OCI-LY3 (cell line): ENCODE measurements at regions not wholly inside any gene's neighbourhood (a gene's known extent, or its start where the extent isn't known, plus 50 kb on each side); places are given as distances from the start of the nearest gene placed in this dataset.

ENCODE experiments used
- EZH2phosphoT487 ChIP-seq: fragments of 200-600 bp; shearing (Covaris generic); IDR thresholded peaks from 2 replicates; pipeline ENCODE4 v1.6.1; 2018; ENCODE audit warnings: antibody characterized with exemption, mixed run types, low read depth
- TF ChIP-seq, protein P1 (sequence below): fragments of 200-600, 300-600 bp; sonication (generic); IDR thresholded peaks from 2 replicates; pipeline ENCODE4 v1.5.1; 2014; ENCODE audit warnings: antibody characterized with exemption, low read length, low read depth

- TF ChIP-seq, protein P1, sequence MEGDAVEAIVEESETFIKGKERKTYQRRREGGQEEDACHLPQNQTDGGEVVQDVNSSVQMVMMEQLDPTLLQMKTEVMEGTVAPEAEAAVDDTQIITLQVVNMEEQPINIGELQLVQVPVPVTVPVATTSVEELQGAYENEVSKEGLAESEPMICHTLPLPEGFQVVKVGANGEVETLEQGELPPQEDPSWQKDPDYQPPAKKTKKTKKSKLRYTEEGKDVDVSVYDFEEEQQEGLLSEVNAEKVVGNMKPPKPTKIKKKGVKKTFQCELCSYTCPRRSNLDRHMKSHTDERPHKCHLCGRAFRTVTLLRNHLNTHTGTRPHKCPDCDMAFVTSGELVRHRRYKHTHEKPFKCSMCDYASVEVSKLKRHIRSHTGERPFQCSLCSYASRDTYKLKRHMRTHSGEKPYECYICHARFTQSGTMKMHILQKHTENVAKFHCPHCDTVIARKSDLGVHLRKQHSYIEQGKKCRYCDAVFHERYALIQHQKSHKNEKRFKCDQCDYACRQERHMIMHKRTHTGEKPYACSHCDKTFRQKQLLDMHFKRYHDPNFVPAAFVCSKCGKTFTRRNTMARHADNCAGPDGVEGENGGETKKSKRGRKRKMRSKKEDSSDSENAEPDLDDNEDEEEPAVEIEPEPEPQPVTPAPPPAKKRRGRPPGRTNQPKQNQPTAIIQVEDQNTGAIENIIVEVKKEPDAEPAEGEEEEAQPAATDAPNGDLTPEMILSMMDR: peak; percentile 92
- TF ChIP-seq EZH2phosphoT487: no peak
These were observed 63.6 kb upstream of the SLC28A3 start for GRCh38 chr9:84404095-84404686.
